DND-41 (cell line): ENCODE measurements at regions not wholly inside any gene's neighbourhood (a gene's known extent, or its start where the extent isn't known, plus 50 kb on each side); places are given as distances from the start of the nearest gene placed in this dataset.

ENCODE experiments used
- EZH2 ChIP-seq: IDR thresholded peaks from 3 replicates; pipeline ENCODE4 v1.6.1; 2012; ENCODE audit warnings: borderline replicate concordance, low read depth, mild to moderate bottlenecking, moderate library complexity, low read length, inconsistent platforms; ENCODE audit not compliant: severe bottlenecking
- TF ChIP-seq, protein P1 (sequence below): IDR thresholded peaks from 2 replicates; pipeline ENCODE4 v1.5.1; 2012; ENCODE audit warnings: borderline replicate concordance, low read length, moderate library complexity, mild to moderate bottlenecking; ENCODE audit not compliant: poor library complexity, severe bottlenecking; ENCODE audit errors: extremely low read depth

DNA sequence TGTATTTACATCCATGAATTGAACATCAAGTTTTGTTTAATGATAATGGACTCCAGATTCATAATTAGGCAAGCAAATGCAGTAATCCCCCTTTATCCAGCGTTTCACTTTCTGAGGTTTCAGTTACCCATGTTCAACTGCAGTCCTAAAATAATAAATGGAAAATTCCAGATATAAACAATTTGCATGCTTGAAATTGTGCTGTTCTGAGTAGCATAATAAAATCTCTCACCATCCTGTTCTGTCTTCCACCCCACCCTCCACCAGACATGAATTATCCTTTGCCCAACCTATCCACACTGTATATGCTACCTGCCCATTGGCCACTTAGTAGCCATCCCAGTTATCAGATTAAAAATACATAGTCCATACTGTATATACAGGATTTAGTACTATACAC is 224.5 kb upstream of the CHAC2 start:
- TF ChIP-seq, protein P1, sequence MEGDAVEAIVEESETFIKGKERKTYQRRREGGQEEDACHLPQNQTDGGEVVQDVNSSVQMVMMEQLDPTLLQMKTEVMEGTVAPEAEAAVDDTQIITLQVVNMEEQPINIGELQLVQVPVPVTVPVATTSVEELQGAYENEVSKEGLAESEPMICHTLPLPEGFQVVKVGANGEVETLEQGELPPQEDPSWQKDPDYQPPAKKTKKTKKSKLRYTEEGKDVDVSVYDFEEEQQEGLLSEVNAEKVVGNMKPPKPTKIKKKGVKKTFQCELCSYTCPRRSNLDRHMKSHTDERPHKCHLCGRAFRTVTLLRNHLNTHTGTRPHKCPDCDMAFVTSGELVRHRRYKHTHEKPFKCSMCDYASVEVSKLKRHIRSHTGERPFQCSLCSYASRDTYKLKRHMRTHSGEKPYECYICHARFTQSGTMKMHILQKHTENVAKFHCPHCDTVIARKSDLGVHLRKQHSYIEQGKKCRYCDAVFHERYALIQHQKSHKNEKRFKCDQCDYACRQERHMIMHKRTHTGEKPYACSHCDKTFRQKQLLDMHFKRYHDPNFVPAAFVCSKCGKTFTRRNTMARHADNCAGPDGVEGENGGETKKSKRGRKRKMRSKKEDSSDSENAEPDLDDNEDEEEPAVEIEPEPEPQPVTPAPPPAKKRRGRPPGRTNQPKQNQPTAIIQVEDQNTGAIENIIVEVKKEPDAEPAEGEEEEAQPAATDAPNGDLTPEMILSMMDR: no peak
- TF ChIP-seq EZH2: no peak
